ENCODE measurements at regions not wholly inside any gene's neighbourhood (a gene's known extent, or its start where the extent isn't known, plus 50 kb on each side); places are given as distances from the start of the nearest gene placed in this dataset.

DNA sequence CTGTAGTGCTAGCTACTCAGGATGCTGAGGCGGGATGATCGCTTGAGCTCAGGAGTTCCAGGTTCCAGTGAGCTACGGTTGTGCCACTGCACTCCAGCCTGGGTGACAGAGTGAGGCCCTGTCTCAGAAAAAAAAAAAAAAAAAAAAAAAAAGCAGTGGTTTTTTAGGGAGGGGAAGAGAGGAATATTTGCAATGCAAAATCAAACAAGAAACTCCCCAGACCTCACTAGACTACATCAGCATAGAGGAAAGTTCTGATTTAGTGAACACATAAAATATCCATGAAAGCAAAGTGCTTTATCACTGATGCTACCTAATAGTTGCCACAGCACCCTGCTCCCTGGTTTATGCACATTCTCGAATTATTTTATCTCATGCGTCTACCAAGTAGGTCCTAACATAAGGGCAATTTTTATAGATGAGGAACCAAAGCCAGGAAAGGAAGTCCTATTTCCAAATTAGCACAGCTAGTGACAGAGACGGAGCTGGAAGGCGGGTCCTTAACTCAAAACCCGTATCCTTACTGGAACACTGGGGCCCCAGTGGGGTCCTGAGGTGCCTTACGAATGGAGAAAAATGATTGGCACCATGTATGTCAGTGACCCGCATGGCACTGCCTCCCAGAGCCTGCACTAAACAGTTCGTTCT, 50.7 kb upstream of the GPR157 start:
- no peak for TF ChIP-seq CTCF (conservative IDR thresholded peaks at IDR 0.05)
- TF ChIP-seq ZFX (IDR thresholded peaks at IDR 0.05), result no peak
- H3K27ac ChIP-seq, result no peak overlapping the region

DNA sequence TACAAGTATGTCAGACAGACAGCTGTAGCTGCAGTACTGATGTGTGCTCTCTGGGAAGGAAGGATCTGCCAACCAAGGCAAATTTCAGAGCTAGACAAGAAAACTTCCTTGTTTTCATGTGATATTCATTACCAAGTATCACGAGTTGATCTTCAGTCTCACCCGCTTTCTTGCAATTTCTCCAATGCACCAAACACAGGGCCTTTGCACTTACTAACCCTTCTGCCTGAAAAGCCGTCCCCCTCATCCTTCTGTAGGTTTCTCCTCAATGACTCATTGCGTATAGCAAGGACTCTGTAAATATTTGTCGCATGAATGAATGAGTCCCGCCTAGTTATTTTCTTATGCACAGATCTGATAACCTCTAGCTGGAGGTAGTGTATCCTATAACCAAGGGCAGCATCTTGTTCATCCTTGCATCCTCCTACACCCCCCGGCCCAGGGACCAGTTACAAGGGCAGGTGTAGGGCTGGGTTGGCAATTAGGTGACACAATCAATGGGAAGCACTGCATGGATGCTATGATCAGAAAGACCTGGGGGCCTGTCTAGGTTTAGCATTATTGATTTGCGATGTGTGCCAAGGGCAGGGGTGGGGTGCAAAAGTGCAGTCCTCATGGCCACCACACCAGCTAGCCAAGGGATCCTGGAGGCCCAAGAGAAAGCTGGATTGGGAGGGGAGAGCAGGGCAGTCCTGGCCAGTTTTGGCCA, 51.4 kb upstream of the GPR157 start:
- no peak for TF ChIP-seq ZFX (IDR thresholded peaks at IDR 0.05)
- TF ChIP-seq CTCF (conservative IDR thresholded peaks at IDR 0.05), result no peak
- peak overlapping the region; percentile 92; the same call in 1 of the 2 replicates for H3K27ac ChIP-seq

GRCh38 chr1:9181176-9181906, 52.4 kb upstream of the GPR157 start:
- TF ChIP-seq ZFX (IDR thresholded peaks at IDR 0.05) (no peak), CTCF (conservative IDR thresholded peaks at IDR 0.05) (peak; percentile 100)
- peak overlapping the region; percentile 92 for H3K27ac ChIP-seq

- TF ChIP-seq CTCF (conservative IDR thresholded peaks at IDR 0.05) (no peak), ZFX (IDR thresholded peaks at IDR 0.05) (peak; percentile 91)
- H3K27ac ChIP-seq, result peak overlapping the region; percentile 92
Observed at GRCh38 chr1:9181990-9182783, 52.4 kb upstream of the H6PD start.

- TF ChIP-seq CTCF (conservative IDR thresholded peaks at IDR 0.05) (no peak), ZFX (IDR thresholded peaks at IDR 0.05) (no peak)
- H3K27ac ChIP-seq, result peak overlapping the region; percentile 92
Observed at GRCh38 chr1:9182784-9183257, 51.8 kb upstream of the H6PD start.

DNA sequence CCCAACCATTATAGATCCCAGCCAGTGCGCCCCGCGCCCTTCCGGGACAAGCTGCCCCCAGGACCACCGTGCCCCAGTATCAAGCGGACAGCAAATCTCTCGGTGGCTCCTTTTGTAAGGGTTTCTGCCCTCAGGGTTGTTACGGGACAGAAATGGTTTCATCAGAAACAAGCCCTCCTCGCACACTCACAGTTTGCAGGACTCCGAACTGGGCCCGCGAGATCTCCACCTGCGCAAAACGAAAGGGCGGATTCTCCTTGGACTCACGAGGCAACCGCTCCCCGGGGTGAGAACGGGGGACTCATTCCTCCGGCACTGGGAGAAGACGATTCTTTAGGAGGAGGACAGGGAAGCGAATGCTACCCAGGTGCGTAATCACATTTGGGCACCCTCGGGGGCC, 51.1 kb upstream of the H6PD start:
- H3K27ac ChIP-seq, result no peak overlapping the region; the same call in 1 of the 2 replicates
- TF ChIP-seq CTCF (conservative IDR thresholded peaks at IDR 0.05) (no peak), ZFX (IDR thresholded peaks at IDR 0.05) (no peak)
